NCI-H2196 (cell line): ENCODE measurements at regions not wholly inside any gene's neighbourhood (a gene's known extent, or its start where the extent isn't known, plus 50 kb on each side); places are given as distances from the start of the nearest gene placed in this dataset.
A peak's percentile ranks its signal among the peaks of the same experiment; 100 is the strongest.
"Not testable (repeated sequence)": the region's sequence is repeated elsewhere in the genome, so short reads cannot be mapped to it uniquely, and the experiment has no call there.

ENCODE experiments used
- DNase-seq: peaks from one replicate; lab custom pipeline; 2025; ENCODE audit not compliant: unreplicated experiment; lab: John Stamatoyannopoulos, UW

DNA sequence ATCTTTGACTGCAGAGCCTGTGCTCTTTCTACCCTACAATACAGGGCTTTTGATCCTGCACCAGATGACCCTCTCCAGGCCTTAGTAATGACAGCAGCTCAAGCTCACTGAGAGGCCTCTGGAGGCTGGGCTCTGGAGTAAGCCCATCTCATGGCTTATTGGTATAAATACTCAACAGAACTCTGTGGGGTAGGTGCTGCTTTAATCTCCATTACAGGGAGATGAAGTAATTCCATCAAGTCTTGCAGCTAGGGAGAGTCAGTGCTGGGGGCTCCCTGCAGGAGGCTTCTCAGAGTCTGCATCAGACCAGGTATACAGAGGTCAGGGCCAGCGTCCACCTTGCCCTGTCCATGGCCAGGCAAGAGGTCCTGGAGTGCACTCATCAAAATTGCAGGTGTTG, 89.2 kb upstream of the SLC6A11 start:
- no peak for DNase-seq

DNA sequence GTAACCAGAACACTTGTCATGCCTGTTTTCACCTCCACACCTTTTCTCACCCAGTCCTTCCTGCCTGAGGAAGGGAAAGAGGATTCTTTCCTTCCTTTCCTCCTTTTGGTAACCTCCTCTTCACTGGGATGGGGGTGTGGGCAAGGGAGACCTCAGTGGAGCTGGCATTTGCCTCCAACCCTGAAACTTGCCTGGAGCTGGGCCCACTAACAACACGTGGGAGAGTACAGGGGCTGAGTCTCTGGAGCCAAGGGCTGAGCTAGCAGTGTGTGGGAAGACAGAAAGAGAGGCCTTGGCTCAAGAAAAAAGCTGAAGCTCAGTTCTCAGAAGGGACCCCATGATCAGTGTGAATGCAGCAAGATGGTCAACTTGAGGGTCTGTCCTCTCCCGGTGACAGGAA, 86.6 kb upstream of the SLC6A11 start:
- DNase-seq = no peak

DNA sequence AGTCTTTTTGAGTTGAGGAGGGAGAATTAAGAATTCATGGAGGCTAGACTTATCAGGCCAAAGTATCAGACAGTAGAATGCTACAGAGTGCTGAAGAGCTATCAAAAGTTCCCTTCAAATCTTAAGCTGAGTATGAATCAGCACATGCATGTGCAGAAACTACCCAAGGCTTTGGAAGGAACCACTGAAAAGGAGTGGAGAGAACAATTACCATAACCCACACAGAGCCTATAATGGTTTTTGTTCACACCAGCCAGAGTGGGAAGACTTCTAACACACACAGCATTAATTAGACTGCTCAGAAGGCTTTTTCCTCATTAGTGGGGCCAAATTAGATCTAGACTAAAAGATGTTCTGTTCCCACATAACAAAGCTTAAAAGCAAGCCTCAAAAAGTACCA, 83.7 kb upstream of the SLC6A11 start:
- DNase-seq = no peak

DNA sequence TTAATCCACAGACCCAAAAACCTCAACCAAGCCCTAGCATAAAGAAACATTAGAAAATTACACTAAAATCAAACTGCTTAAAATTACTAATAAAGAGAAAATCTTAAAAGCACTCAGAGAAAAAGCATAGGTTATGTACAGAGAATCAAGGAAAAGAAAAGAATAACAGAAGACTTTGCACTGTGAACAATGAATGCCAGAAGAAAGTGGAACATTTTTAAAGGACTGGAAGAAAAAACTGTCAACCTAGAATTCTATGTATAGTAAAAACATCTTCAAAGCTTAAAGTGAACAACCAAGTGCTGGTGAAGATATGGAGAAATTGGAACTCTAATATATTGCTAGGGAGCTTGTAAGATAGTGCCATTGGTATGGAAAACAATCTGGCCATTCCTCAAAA, 82.7 kb upstream of the SLC6A11 start:
- no peak for DNase-seq

DNA sequence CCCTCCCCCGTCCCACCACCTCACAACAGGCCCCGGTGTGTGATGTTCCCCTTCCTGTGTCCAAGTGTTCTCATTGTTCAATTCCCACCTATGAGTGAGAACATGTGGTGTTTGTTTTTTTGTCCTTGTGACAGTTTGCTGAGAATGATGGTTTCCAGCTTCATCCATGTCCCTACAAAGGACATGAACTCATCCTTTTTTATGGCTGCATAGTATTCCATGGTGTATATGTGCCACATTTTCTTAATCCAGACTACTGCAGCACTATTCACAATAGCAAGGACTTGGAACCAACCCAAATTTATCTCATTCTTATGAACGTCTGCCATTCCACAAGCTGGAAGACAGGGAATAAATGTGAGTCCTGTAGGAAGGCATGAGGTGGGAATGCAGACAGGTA, 79.6 kb upstream of the SLC6A11 start:
- DNase-seq = not testable (repeated sequence)

DNA sequence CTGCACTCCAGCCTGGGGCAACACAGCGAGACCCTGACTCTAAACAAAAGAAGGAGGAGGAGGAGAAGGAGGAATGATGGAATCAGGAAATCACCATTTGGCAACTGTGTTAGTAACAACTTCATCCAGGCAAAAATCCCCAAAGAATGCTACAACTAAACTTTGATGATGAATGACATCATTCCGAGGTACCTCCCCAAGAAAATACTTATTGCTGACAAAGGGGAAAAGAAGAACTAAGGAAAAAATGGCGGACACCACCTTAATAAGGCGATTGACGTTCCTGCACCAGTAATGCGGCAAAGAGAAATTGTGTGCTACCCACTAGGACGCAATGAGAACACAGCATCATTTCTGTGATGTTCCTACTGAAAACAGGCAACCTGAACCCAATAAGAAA, 78.2 kb upstream of the SLC6A11 start:
- DNase-seq = no peak

DNA sequence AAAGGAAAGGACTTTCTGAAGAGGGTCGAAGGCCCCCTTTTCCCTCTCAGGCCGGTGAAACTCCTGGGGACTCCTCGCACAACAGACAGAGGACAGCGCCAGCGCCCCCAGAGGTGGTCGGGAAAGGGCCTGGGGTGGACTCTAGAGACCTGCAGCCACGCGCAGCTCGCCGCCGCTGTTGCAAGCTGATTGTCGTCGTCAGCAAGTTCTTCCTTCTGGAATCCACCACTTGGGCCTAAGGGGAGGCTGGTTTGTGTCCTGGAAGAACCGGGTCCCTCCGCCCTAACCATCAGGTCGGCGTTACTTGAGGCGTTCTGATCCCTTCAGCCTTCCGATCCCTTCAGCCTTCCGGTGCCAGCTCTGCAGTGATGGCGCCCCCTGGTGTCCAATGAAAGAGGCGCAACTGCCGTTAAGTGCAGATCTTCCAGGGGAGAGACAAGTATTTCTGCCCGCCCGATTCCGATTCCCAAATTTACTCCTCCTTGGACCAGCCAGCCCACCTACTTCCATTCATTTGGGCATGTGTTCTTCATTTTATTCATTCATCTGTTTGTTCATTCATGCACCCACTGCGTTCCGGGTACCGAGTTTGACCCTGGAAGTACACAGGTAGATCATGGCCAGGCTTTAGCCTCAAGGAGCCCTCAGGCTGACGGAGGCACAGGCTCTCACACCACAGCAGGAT, 77.2 kb upstream of the SLC6A11 start:
- peak; percentile 62 for DNase-seq

DNA sequence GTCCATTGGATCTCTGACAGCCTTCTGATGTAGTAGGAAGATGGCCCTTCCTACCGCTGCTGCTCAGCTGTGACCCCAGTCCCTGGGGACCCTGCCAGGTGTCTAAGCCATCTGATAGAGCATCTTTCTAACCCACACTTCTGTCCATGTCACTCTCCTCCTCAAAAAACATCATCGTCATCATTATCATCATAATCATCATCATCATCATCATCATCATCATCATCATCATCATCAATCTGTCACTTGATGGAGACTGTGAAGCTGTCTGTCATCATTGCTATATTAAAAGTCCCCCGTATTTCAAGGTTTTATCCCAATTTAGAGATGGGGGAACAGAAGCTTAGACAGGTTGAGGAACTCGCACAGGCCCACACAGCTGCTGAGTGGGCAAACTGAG, 75.1 kb upstream of the SLC6A11 start:
- no peak for DNase-seq

DNA sequence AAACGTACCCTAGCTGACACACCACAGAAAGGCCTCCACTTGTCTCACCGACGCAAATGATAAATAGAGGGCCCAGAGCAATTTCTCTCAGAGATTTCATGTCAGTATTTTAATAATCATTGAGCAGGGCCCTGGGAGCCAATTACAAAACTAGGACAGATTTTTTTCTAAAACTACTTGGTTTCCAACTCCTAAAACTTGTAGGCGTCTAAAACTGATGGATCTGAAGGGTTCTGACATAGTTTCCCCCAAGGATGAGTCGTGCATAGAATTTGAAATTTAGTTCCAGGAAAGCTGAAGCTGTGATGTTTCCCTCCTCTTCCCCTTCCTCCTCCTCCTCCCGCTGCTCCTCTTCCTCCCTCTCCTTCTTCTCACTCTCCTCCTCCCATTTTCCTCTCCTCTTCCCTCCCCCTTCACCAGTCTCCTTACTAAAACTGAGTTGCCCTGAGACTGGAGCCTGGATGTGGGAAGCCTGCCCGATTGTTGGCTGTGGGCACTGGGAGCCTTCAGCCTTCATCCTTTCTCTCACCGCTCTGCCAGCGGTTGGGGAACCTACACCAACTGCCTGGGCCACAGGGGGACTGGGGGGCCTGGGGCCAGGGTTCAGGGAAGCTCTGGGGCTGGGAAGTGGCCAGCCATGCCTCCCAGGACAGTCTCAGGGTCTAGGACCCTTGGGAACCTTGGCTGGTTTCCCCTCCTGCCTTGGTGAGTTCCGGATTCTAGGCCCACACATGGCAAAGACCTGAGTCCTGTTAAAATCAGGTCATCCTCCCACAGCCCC, 73.9 kb upstream of the SLC6A11 start:
- no peak for DNase-seq

DNA sequence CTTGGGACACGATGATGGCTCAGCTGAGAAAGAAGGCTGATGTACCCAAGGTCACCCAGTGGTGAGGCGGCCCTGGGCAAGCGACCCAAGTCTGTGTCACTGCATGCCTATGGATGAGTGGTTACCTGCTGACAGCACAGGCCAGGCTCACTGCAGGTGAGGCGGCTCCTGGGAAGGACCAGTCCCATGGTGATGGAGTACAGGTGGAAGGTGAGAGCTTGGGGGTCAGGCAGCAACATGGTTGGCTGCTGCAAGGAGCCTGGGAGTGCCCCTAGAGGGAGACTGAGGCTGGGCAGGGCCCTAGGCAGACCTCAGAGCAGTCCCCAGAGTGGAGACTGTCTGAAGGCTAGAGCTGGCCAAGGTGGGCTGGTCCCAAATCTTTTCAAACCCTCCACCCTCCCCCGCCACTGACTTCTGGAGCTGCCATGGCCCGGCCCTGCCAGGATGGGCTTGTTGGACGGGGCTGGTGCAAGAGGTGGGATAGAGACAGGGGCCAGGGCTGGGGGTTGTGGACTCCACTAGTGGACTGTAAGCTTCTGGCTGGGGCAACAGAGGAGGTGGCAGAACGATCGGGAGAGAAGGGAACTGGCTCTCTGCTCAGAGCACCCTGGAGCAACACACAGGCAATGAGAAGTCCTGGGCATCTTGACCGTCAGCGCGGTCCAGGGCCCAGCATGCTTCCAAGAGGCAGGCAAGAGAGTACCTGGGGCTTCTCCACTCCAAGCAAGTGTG, 72.5 kb upstream of the SLC6A11 start:
- no peak for DNase-seq

DNA sequence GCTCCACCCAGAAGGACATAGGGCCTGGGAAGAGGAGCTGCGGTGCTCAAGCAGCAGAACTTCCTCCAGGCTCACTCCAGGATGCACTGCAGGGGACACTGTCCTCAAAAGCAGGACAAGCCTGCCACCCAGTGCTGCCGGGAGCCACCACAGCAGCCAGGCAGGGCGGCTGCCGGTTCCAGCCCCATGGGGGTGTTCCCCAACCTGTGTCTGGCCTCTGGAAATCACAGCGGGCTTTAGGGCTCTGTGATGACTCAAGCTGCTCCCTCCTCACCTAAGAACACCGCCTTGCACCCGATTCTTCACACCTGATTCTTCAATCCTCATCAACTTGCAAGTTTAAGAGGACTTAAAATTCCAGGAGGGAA, 71.9 kb upstream of the SLC6A11 start:
- DNase-seq = no peak

DNA sequence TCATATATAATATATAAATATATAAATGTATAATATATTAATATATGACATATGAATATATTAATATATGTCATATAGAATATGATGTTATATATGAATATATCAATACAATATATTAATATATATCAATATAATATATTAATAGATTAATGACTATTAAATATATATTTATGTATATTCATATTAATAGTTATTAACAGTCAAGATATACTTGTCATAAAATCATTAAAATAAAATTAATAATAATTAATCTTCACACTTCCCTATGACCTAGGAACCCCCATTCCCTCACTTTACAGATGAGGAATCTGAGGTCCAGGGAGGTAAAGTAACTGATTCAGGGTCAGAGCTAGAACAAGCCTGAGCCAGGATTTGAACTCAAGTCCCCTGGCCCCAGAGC, 70.6 kb upstream of the SLC6A11 start:
- DNase-seq = no peak

DNA sequence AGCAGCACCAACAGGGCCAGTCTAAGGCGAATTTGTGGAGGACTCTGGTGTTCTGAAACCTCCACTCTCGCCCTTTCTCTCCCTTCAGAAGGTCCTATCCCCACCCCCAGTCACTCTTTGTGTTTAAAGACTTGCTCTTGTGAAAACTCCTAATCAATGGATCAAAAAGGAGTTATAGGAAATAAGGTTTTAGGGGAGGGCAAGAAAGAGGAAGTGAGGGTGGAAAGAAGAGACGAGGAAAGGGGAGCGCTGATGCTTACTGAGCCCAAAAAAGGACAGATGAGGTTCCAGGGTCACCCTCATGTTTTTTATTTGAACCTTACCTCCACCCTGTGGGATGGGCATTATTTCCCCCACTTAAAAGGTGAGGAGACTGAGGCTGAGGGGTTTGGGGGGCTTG, 70.0 kb upstream of the SLC6A11 start:
- DNase-seq = no peak

DNA sequence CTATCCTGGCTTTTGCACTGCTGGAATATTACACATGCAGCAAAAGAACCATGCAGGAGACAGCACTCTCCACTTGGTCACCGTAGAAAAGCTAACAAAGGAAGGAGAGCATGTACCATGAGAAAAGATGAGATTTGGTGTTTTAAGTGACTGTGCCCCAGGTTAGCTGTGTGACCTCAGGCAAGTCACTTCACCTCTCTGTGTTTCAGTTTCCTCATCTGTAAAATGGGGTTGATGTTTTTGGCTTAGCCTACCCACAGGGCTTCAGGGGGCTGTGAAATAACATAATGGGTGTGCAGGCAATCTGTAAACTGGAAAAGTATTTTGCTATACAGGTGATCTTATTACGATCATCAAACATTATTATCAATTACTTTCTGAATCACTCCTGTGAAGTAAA, 69.3 kb upstream of the SLC6A11 start:
- DNase-seq = no peak

DNA sequence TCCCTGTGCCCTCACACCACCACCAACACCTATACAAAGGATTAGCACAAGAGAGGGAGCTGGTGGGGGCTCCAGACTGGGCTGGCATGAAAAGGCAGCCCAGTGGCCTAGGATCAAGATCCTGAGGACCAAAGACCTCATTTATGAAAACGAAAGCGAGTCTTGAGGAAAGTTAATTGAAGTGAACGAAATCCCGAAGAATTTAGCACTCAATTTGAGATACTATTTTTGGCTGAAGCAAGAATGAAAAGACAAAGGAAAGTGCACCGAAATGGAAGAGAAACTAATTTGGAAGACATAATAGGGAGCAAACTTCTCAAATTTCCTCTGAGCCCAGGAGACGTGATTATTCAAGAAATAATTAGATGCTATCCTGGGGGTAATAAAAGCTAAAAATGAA, 68.7 kb upstream of the SLC6A11 start:
- no peak for DNase-seq

DNA sequence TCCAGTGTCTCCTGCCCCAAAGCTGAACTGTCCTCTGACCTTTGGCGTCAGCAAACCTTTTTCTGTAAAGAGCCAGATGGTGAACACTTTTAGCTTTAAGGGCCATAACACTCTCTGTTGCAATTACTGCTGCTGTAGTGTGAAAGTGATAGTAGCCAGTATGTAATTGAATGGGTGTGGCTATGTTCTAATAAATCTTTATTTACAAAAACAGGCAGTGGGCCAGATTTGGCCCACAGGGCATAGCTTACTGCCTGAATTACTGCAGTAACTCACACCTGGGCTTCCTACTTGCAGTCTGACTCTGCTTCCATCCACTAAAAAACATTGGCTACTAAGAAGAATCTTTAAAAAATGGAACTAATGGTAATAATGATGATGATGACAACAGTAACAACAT, 68.0 kb upstream of the SLC6A11 start:
- no peak for DNase-seq

DNA sequence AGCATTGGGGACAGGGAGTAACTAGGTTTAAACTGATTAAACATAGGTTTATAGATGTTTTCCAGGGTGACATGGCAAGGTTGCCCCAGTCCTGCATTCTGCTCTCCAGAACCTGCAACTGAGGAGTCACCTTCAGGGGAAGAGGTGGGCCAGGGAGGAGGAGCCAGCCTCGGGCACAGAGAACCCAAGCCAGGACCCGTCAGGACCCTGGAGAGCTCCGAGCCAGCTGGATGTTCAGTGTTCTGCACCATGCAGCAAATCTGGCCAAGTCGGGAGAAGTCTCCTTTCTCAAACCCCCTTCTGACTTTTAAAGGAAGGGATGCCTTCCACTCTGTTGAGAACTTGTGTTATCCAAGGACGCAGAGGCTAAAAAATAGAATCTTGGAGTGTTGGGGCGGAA, 62.1 kb upstream of the SLC6A11 start:
- no peak for DNase-seq

DNA sequence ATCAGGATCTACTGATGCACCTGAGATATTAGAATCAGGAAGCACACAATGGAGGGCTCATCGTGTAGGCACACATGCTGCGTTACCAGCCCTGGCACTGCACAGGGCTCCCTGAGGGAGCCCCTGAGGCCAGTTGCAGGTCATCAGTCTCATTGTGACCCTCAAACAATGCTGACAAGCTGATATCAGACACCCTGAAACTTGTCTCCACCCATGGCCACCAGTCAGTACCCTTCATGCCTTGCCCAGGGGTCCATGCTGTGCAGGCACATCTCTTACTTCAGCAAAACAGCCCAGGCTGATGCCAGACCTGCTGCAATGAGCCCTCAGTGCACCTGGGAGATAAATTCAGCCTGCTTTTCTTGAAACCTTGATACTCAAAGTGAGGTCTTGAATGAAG, 59.5 kb upstream of the SLC6A11 start:
- DNase-seq = no peak

DNA sequence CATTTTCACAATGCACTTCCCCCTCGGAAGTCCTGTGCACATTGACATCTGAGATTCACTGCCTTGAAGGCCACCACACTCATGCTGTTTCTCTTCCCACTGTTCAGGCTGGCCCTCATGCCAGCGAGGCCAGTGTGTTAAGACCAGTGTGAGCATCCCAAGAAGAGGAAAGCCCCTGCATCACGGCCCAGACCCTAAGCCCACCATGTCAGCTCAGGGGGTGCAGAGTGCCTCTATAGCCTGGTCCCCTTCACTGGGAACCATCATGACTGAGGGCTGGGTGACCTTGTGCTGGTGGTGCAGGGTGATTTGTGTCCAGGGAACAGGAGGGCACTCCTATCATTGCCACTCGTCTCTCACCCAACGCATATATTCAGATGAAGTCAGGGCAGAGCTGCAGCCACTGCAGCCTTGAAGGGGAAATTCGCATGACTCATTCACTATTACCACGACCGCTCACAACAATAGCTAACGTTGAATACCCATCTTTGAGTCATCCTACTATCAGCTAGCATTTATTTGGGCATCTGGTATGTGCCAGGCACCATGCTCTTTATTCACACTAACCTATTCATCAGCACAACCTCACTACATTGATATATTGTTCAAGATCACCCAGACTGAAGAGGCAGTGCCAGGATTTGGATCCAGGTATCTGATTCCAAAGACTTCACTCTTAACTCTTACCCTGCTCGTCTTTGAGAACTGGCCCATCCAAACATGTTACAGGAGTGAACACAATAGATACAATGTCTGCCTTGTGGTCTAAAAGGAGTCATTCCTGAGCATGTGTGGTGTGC, 58.8 kb upstream of the SLC6A11 start:
- no peak for DNase-seq

DNA sequence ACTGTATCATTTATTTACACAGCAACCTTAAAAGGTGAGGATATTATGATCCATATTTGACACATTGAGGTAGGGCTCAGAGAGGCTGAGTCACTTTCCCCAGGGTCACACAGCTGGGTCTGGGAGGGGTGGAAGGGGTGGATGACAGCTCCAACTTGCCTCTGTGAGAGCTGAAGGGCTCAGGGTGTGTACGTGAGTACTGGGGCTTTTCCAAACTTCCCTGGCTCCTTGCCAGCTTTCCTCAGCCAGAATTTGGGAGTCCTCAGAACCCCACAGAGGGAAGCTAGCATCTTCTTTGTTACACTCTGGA, 58.3 kb upstream of the SLC6A11 start:
- no peak for DNase-seq

DNA sequence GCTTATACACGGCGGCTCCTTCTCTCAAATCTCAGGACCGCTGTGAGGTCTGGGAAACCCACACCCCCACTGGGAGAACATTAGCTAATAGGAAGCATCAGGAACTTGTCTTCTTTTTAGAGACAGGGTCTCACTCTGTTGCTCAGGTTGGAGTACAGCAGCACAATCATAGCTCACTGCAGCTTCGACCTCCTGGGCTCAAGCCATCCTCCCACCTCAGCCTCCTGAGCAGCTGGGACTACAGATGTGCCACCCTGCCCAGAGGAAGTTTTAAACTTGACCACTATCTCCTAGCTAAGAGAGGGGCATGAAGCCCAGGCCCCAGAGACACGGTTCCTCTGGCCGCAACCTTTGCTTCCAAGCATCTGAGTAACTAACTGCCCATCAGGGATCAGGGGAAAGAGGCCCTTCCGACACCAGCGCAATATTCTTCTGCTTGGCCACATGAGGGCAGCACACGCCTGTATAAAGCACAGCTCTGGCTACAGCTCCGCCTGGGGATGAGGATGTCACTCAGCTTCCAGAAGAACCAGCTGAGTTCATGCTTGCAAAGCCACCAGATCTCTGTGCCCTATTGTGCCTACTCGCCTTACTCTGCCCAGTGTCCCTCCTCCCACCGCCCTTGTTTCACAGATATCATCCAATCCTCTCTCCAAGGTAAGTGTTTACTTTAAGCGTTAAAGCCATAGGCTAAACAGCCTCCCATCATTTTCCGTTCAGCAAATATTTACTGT, 57.6 kb upstream of the SLC6A11 start:
- peak; percentile 44 for DNase-seq
